ENCODE measurements at regions not wholly inside any gene's neighbourhood (a gene's known extent, or its start where the extent isn't known, plus 50 kb on each side); places are given as distances from the start of the nearest gene placed in this dataset.

GRCh38 chr2:219692521-219692920, 65.1 kb downstream of the SLC4A3 start:
- no peak for DNase-seq (ENCODE audit: low read depth in 2 of 2)

- DNase-seq (ENCODE audit: low read depth in 2 of 2) = no peak
These were observed 67.8 kb downstream of the SLC4A3 start for GRCh38 chr2:219695145-219695709.

GRCh38 chr2:219697811-219698747, 70.6 kb downstream of the SLC4A3 start:
- DNase-seq (ENCODE audit: low read depth in 2 of 2) = no peak

- no peak for DNase-seq (ENCODE audit: low read depth in 2 of 2)
These were observed 71.5 kb downstream of the SLC4A3 start for GRCh38 chr2:219698748-219699439.

- DNase-seq (ENCODE audit: low read depth in 2 of 2) = no peak
These were observed 72.0 kb downstream of the SLC4A3 start for GRCh38 chr2:219699440-219699821.

- DNase-seq (ENCODE audit: low read depth in 2 of 2) = no peak
These were observed 74.6 kb downstream of the SLC4A3 start for GRCh38 chr2:219701847-219702634.

GRCh38 chr2:219702796-219703545, 75.5 kb downstream of the SLC4A3 start:
- no peak for DNase-seq (ENCODE audit: low read depth in 2 of 2)

- no peak for DNase-seq (ENCODE audit: low read depth in 2 of 2)
These were observed 77.4 kb downstream of the SLC4A3 start for GRCh38 chr2:219704878-219705277.

GRCh38 chr2:219706823-219707281, 79.4 kb downstream of the SLC4A3 start:
- DNase-seq (ENCODE audit: low read depth in 2 of 2) = no peak

- DNase-seq (ENCODE audit: low read depth in 2 of 2) = no peak
These were observed 80.3 kb downstream of the SLC4A3 start for GRCh38 chr2:219707496-219708285.

GRCh38 chr2:219709331-219709761, 81.9 kb downstream of the SLC4A3 start:
- no peak for DNase-seq (ENCODE audit: low read depth in 2 of 2)

GRCh38 chr2:219713110-219713509, 85.7 kb downstream of the SLC4A3 start:
- DNase-seq (ENCODE audit: low read depth in 2 of 2) = no peak

GRCh38 chr2:219714681-219715400, 87.4 kb downstream of the SLC4A3 start:
- DNase-seq (ENCODE audit: low read depth in 2 of 2) = no peak

GRCh38 chr2:219718066-219718465, 90.6 kb downstream of the SLC4A3 start:
- no peak for DNase-seq (ENCODE audit: low read depth in 2 of 2)

GRCh38 chr2:219719521-219719920, 92.1 kb downstream of the SLC4A3 start:
- no peak for DNase-seq (ENCODE audit: low read depth in 2 of 2)

GRCh38 chr2:219720956-219721355, 93.5 kb downstream of the SLC4A3 start:
- DNase-seq (ENCODE audit: low read depth in 2 of 2) = no peak

GRCh38 chr2:219722276-219722879, 94.9 kb downstream of the SLC4A3 start:
- DNase-seq (ENCODE audit: low read depth in 2 of 2) = no peak

GRCh38 chr2:219723311-219723710, 95.9 kb downstream of the SLC4A3 start:
- DNase-seq (ENCODE audit: low read depth in 2 of 2) = no peak

- DNase-seq (ENCODE audit: low read depth in 2 of 2) = no peak
These were observed 97.2 kb downstream of the SLC4A3 start for GRCh38 chr2:219724628-219725027.

Data from fibroblast of skin of left quadriceps (primary cell).